Naive B cell (primary cell): ENCODE measurements at regions not wholly inside any gene's neighbourhood (a gene's known extent, or its start where the extent isn't known, plus 50 kb on each side); places are given as distances from the start of the nearest gene placed in this dataset.
"Not testable (repeated sequence)": the region's sequence is repeated elsewhere in the genome, so short reads cannot be mapped to it uniquely, and the experiment has no call there.

Source experiments
- ATAC-seq, 2 donors: fragments of 150-1000 bp; cut with Tn5 transposase; 2 replicates each; pipeline ENCODE4 v1.10.0; 2021; ENCODE audit warnings: low read depth in 2 of 2, mild to moderate bottlenecking in 2 of 2, moderate library complexity in 2 of 2
- DNase-seq: peaks from one replicate; pipeline ENCODE4 v3.0.0; 2022
- H3K27ac Mint-ChIP-seq, 6 donors: one replicate each; pipeline ENCODE4 v1.8.0; 2020 to 2022; ENCODE audit warnings: mild to moderate bottlenecking in 6 of 6, mixed read lengths in 6 of 6, moderate library complexity in 5 of 6, inconsistent platforms in 2 of 6
- H3K27me3 Mint-ChIP-seq, 3 donors: one replicate each; pipeline ENCODE4 v1.8.0; 2021 to 2022; ENCODE audit warnings: mixed read lengths in 3 of 3, mild to moderate bottlenecking in 1 of 3
- H3K36me3 Mint-ChIP-seq, 2 donors: one replicate each; pipeline ENCODE4 v1.8.0; 2020 to 2022; ENCODE audit warnings: mixed read lengths in 2 of 2, inconsistent platforms in 1 of 2, mild to moderate bottlenecking in 1 of 2
- H3K4me1 Mint-ChIP-seq, 3 donors: one replicate each; pipeline ENCODE4 v1.8.0; 2020 to 2022; ENCODE audit warnings: mixed read lengths in 3 of 3, inconsistent platforms in 1 of 3, mild to moderate bottlenecking in 1 of 3, moderate library complexity in 1 of 3
- H3K4me3 Mint-ChIP-seq, 8 donors: one replicate each; pipeline ENCODE4 v1.8.0; 2020 to 2022; ENCODE audit warnings: mild to moderate bottlenecking in 8 of 8, mixed read lengths in 8 of 8, moderate library complexity in 8 of 8, inconsistent platforms in 2 of 8
- H3K9me3 Mint-ChIP-seq, 7 donors: one replicate each; pipeline ENCODE4 v1.8.0; 2020 to 2022; ENCODE audit warnings: mixed read lengths in 7 of 7, mild to moderate bottlenecking in 5 of 7, inconsistent platforms in 2 of 7, moderate library complexity in 1 of 7

DNA sequence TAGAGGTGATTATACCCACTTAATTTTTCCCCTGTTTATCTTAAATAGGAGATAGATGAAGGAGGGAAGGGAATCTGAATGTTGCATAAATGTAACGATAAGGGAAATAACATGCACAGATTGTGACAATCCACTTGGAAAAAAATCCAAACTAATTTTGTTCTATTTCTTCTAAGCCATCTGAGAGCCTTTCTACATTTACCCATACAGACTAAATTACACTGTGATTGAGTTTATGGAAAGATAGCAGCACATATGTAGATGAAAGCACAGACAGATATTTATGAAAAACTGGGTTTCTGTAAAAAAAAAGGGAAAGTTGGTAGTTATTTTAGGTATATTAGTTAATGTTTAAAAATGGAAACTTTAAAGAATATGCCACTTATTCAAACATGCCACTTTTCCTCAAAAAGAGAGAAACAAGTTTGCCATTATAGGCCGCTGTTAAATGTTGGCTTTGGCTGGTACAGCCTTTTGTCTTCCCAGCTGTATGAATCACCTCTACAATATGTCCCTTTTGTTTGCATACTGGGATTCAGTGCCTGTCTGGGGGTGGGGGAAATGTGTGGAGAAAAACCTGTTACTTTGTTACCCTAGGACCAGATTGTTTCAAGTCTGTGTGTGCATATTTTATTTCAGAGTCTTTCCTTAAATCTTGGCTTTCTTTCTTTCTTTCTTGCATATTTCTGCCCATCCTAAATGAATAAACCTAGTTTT lies 470.2 kb upstream of the LMO3 start:
- DNase-seq: no peak

DNA sequence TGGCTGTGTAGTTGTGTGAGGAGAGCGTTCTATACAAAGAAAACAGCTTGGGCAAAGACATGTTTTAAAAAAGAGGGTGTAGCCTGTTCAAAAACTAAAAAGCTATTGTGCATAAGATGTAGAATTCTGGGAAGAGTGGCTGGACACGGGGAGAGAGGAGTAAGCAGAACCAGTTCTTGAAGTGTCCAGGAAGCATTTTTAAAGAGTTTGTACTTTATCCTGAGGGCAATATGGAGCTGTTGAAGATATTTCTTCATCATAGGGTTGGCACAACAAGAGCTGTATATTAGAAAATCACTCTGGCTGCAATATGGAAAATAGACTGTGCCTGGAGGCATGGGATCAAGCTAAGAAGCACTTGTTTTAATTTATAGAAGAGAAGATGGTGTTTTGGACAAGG lies 458.9 kb upstream of the LMO3 start:
- no peak for DNase-seq
- no peaks in the 10 kb centered on the region for H3K27me3 Mint-ChIP-seq
- H3K9me3 Mint-ChIP-seq: peaks cover 0 to 18% (median 3%) of the 10 kb centered on the region in 7 donors
- no peaks in the 10 kb centered on the region for H3K36me3 Mint-ChIP-seq
- ATAC-seq: no peak
- H3K27ac Mint-ChIP-seq: no peak overlapping the region
- H3K4me1 Mint-ChIP-seq: no peaks in the 10 kb centered on the region
- H3K4me3 Mint-ChIP-seq: no peak overlapping the region

More for the DNA sequence above, 470.2 kb upstream of the LMO3 start:
- no peak for ATAC-seq
- no peaks in the 10 kb centered on the region for H3K27me3 Mint-ChIP-seq
- peaks cover 0 to 6% (median 5%) of the 10 kb centered on the region in 7 donors for H3K9me3 Mint-ChIP-seq
- H3K4me1 Mint-ChIP-seq: no peaks in the 10 kb centered on the region
- no peak overlapping the region for H3K27ac Mint-ChIP-seq
- no peak overlapping the region for H3K4me3 Mint-ChIP-seq
- no peaks in the 10 kb centered on the region for H3K36me3 Mint-ChIP-seq

DNA sequence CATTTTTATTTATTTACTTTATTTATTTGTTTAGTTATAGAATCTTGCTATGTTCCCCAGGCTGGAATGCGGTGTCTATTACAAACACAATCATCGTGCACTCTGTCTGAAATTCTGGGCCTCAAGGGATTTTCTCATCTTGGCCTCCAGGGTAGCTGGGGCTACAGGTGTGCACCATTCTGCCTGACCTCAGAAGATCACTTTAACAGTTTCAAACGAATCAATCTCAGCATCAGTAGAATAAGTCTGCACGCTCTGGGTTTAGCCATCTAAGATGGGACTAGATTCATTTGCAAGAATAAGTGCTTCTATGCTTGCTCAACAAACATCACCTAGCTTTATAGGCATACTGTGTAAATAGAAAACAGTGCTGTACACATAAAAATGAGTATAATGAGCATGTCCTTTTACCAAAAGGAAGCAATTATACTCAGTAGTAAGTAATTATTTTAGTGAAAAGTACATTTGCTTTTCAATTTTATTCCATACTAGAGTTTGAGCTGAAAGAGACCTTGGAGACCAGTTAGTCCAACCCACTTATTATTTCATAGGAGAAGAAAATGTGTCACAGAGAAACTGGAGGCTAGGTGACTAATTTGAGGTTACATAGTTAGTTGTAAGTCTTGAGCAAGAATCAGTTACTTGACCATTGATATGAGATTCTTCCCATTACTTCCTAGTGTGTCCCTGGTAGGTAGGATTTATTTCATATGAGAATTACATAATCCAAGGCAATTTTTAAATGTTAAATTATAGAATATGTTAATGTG lies 456.5 kb upstream of the LMO3 start:
- H3K4me3 Mint-ChIP-seq: no peak overlapping the region
- H3K4me1 Mint-ChIP-seq: no peaks in the 10 kb centered on the region
- peaks cover 0 to 24% (median 3%) of the 10 kb centered on the region in 7 donors for H3K9me3 Mint-ChIP-seq
- H3K27ac Mint-ChIP-seq: no peak overlapping the region
- ATAC-seq (no peak), DNase-seq (no peak)
- no peaks in the 10 kb centered on the region for H3K36me3 Mint-ChIP-seq
- H3K27me3 Mint-ChIP-seq: no peaks in the 10 kb centered on the region

GRCh38 chr12:17060260-17060659 lies 454.3 kb upstream of the LMO3 start:
- DNase-seq (no peak), ATAC-seq (no peak)
- Mint-ChIP-seq H3K4me1 (no peaks in the 10 kb centered on the region), H3K4me3 (no peak overlapping the region), H3K27ac (no peak overlapping the region), H3K9me3 (peaks cover 2 to 18% (median 3%) of the 10 kb centered on the region in 7 donors), H3K27me3 (no peaks in the 10 kb centered on the region), H3K36me3 (no peaks in the 10 kb centered on the region)

- H3K27ac Mint-ChIP-seq: no peak overlapping the region
- peaks cover 2 to 22% (median 9%) of the 10 kb centered on the region in 7 donors for H3K9me3 Mint-ChIP-seq
- DNase-seq (no peak), ATAC-seq (no peak)
- H3K4me1 Mint-ChIP-seq: no peaks in the 10 kb centered on the region
- no peaks in the 10 kb centered on the region for H3K27me3 Mint-ChIP-seq
- H3K4me3 Mint-ChIP-seq: no peak overlapping the region
- H3K36me3 Mint-ChIP-seq: no peaks in the 10 kb centered on the region
Observed at GRCh38 chr12:17056546-17056945, 450.6 kb upstream of the LMO3 start.

- Mint-ChIP-seq H3K36me3 (no peaks in the 10 kb centered on the region), H3K27me3 (no peaks in the 10 kb centered on the region), H3K4me1 (no peaks in the 10 kb centered on the region), H3K9me3 (peaks cover 0 to 9% (median 2%) of the 10 kb centered on the region in 7 donors), H3K27ac (no peak overlapping the region), H3K4me3 (no peak overlapping the region)
- DNase-seq (no peak), ATAC-seq (no peak)
Observed at GRCh38 chr12:17038923-17039322, 433.0 kb upstream of the LMO3 start.

DNA sequence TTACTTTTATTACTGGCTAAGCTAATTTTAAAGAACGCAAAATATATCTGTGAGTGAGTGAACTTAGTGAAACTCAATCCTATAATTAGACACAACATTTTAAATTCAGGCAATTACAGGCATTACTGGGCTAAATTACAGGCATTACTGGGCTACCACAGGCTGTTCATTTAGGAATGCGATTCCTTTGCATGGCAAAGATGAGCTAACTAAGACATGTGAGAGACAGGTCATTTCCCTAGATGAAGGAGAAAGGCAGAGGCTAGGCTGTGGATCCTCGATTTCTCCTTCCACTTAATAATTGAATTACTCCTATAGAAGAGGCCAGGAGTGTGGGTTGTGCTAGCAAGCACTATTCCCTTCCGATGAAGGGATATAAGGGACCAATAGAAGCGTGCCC lies 429.4 kb upstream of the LMO3 start:
- ATAC-seq (no peak), DNase-seq (no peak)
- Mint-ChIP-seq H3K4me1 (no peaks in the 10 kb centered on the region), H3K27ac (no peak overlapping the region), H3K4me3 (no peak overlapping the region), H3K36me3 (no peaks in the 10 kb centered on the region), H3K9me3 (peaks cover 0 to 9% (median 2%) of the 10 kb centered on the region in 7 donors), H3K27me3 (no peaks in the 10 kb centered on the region)

DNA sequence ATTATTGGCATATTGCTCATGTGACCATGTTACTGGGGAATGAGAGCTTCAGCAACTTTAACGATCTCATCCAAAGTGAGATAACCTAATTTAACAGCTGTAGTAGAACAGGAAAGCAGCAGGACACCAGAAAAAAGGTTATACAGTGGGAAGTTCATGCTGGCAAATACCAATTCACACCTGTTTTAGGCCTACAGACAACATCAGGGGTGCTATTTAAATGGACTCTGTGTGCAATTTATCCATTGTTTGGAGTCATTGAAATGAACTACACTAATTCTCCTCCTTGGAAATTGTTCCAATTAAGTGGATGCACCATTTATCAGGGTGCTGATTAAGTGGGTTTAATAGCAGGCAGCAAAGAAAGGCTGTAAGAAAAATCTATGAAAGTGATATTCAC lies 424.4 kb upstream of the LMO3 start:
- Mint-ChIP-seq H3K27ac (no peak overlapping the region), H3K4me1 (no peaks in the 10 kb centered on the region), H3K9me3 (peaks cover 0 to 15% (median 4%) of the 10 kb centered on the region in 7 donors), H3K27me3 (no peaks in the 10 kb centered on the region), H3K4me3 (no peak overlapping the region), H3K36me3 (no peaks in the 10 kb centered on the region)
- ATAC-seq: no peak
- DNase-seq: no peak

DNA sequence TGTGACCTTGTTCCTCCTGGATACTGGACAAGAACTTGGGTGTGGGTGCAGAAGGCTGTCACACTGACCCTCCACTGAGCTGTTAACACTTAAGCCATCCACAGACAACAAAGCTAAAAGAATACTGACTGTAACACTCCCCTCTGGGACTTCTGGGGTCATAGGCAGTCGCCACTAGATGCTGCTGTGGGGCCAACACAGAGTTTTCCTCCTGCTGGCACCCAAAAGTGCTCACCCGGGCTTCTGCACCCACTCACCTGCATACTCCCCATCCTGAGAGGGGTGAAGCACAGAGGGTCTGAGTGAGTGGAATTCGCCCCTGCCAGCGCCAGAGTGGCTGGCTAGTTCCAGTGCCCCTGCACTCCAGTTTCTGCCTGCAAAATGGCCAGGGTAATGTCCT lies 422.4 kb upstream of the LMO3 start:
- ATAC-seq (no peak), DNase-seq (no peak)
- Mint-ChIP-seq H3K4me1 (no peaks in the 10 kb centered on the region), H3K27ac (no peak overlapping the region), H3K27me3 (no peaks in the 10 kb centered on the region), H3K9me3 (peaks cover 0 to 17% (median 5%) of the 10 kb centered on the region in 7 donors), H3K4me3 (no peak overlapping the region), H3K36me3 (no peaks in the 10 kb centered on the region)

DNA sequence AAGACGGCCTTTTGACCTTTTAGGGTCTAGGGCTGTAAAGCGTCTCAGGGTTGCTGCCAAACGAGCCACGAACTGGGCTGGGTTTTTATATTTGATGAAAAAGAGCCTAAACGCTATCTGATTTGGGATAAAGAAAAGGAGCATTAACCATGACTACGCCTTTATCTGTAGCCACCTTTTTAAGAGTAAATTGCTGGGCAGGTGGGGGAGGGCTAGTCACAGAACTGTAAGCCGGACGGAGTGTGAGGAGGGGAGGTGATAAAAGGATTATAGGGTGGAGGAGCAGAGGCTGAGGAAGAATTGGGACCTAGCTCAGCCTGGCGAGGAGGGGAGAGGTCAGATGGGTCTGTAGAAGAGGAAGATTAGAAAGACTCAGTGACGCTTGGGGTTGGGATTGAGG lies 419.5 kb upstream of the LMO3 start:
- H3K36me3 Mint-ChIP-seq, H3K27me3 Mint-ChIP-seq, ATAC-seq, H3K27ac Mint-ChIP-seq, H3K4me1 Mint-ChIP-seq, H3K4me3 Mint-ChIP-seq, DNase-seq: not testable (repeated sequence)
- peaks cover 0 to 21% (median 7%) of the 10 kb centered on the region in 7 donors for H3K9me3 Mint-ChIP-seq

GRCh38 chr12:17020765-17021164 lies 414.8 kb upstream of the LMO3 start:
- no peak for DNase-seq
- Mint-ChIP-seq H3K27ac (no peak overlapping the region), H3K36me3 (no peaks in the 10 kb centered on the region), H3K4me1 (no peaks in the 10 kb centered on the region), H3K27me3 (no peaks in the 10 kb centered on the region), H3K4me3 (no peak overlapping the region), H3K9me3 (peaks cover 0 to 12% (median 7%) of the 10 kb centered on the region in 7 donors)
- no peak for ATAC-seq

- Mint-ChIP-seq H3K27ac (no peak overlapping the region), H3K4me3 (no peak overlapping the region), H3K36me3 (no peaks in the 10 kb centered on the region), H3K9me3 (peaks cover 0 to 15% (median 7%) of the 10 kb centered on the region in 7 donors), H3K27me3 (no peaks in the 10 kb centered on the region), H3K4me1 (no peaks in the 10 kb centered on the region)
- DNase-seq: no peak
- ATAC-seq: no peak
Observed at GRCh38 chr12:17017402-17017801, 411.4 kb upstream of the LMO3 start.

GRCh38 chr12:17016116-17016864 lies 410.3 kb upstream of the LMO3 start:
- ATAC-seq: no peak
- H3K27me3 Mint-ChIP-seq: no peaks in the 10 kb centered on the region

More at GRCh38 chr12:17016116-17016864, 410.3 kb upstream of the LMO3 start:
- H3K4me3 Mint-ChIP-seq: no peak overlapping the region
- peaks cover 0 to 15% (median 7%) of the 10 kb centered on the region in 7 donors for H3K9me3 Mint-ChIP-seq
- no peak overlapping the region for H3K27ac Mint-ChIP-seq
- H3K4me1 Mint-ChIP-seq: no peaks in the 10 kb centered on the region
- no peaks in the 10 kb centered on the region for H3K36me3 Mint-ChIP-seq
- DNase-seq: no peak
